Activated CD8-positive, alpha-beta T cell treated with anti-CD3 and anti-CD28 coated beads for 36 hours (primary cell): ENCODE measurements at regions not wholly inside any gene's neighbourhood (a gene's known extent, or its start where the extent isn't known, plus 50 kb on each side); places are given as distances from the start of the nearest gene placed in this dataset.

Experiments
- ATAC-seq: fragments of 200-7000 bp; cut with Tn5 transposase; one replicate; pipeline ENCODE4 v1.10.0; 2021; ENCODE audit warnings: mild to moderate bottlenecking, moderate library complexity
- CTCF ChIA-PET: fragments of 350-600 bp; sonication (Branson Sonifier 250); formaldehyde crosslinking; loops from one replicate; lab custom pipeline; 2021; ENCODE audit warnings: antibody characterized with exemption; lab: Charles Lee
- POLR2A ChIA-PET: fragments of 350-600 bp; sonication (Branson Sonifier 250); formaldehyde crosslinking; loops from one replicate; lab custom pipeline; 2021; ENCODE audit warnings: antibody characterized with exemption; lab: Charles Lee
- DNase-seq: peaks from one replicate; pipeline ENCODE4 v3.0.0-alpha.2; 2020
- H3K27ac Mint-ChIP-seq: one replicate; pipeline ENCODE4 v1.8.0; 2021; ENCODE audit warnings: mild to moderate bottlenecking, mixed read lengths
- H3K27me3 Mint-ChIP-seq: one replicate; pipeline ENCODE4 v1.8.0; 2021; ENCODE audit warnings: mixed read lengths
- H3K36me3 Mint-ChIP-seq: one replicate; pipeline ENCODE4 v1.8.0; 2021; ENCODE audit warnings: low read depth, mixed read lengths
- H3K4me1 Mint-ChIP-seq: one replicate; pipeline ENCODE4 v1.8.0; 2021; ENCODE audit warnings: low read depth, mixed read lengths
- H3K4me3 Mint-ChIP-seq: one replicate; pipeline ENCODE4 v1.8.0; 2021; ENCODE audit warnings: mild to moderate bottlenecking, moderate library complexity, mixed read lengths
- H3K9me3 Mint-ChIP-seq: one replicate; pipeline ENCODE4 v1.8.0; 2021; ENCODE audit warnings: mixed read lengths
- CTCF ChIP-seq: fragments of 200-600 bp; IDR thresholded peaks from one replicate; pipeline ENCODE4 v1.8.0; 2022; ENCODE audit warnings: antibody characterized with exemption, mild to moderate bottlenecking
- intact Hi-C: fragments of 100-400 bp; cut with micrococcal nuclease; formaldehyde crosslinking; loops from one replicate; pipeline ENCODE4 v1.10.0; 2022

- Mint-ChIP-seq H3K9me3 (peaks cover 2% of the 10 kb centered on the region), H3K27me3 (no peaks in the 10 kb centered on the region), H3K27ac (no peak overlapping the region), H3K36me3 (no peaks in the 10 kb centered on the region), H3K4me3 (no peak overlapping the region), H3K4me1 (no peaks in the 10 kb centered on the region)
- no peak for DNase-seq
- no peak for ATAC-seq
- no peak for TF ChIP-seq CTCF
- ChIA-PET POLR2A (no interaction called here), CTCF (no interaction called here)
- intact Hi-C loops, result no loop called here
Observed at GRCh38 chr9:108156270-108156998, 666.9 kb upstream of the KLF4 start.

- ChIA-PET CTCF (no interaction called here), POLR2A (no interaction called here)
- H3K9me3 Mint-ChIP-seq, result peaks cover 2% of the 10 kb centered on the region
- intact Hi-C loops, result no loop called here
- no peaks in the 10 kb centered on the region for H3K27me3 Mint-ChIP-seq
- no peak for ATAC-seq
- H3K36me3 Mint-ChIP-seq, result no peaks in the 10 kb centered on the region
- H3K4me3 Mint-ChIP-seq, result no peak overlapping the region
- no peaks in the 10 kb centered on the region for H3K4me1 Mint-ChIP-seq
- DNase-seq, result no peak
- no peak overlapping the region for H3K27ac Mint-ChIP-seq
- TF ChIP-seq CTCF, result no peak
Observed at GRCh38 chr9:108153416-108153815, 663.8 kb upstream of the KLF4 start.

- peaks cover 5% of the 10 kb centered on the region for H3K9me3 Mint-ChIP-seq
- DNase-seq (no peak), ATAC-seq (no peak)
- H3K36me3 Mint-ChIP-seq, result no peaks in the 10 kb centered on the region
- intact Hi-C loops, result no loop called here
- no peak overlapping the region for H3K27ac Mint-ChIP-seq
- ChIA-PET POLR2A (no interaction called here), CTCF (no interaction called here)
- no peaks in the 10 kb centered on the region for H3K27me3 Mint-ChIP-seq
- no peak for TF ChIP-seq CTCF
- no peak overlapping the region for H3K4me3 Mint-ChIP-seq
- H3K4me1 Mint-ChIP-seq, result no peaks in the 10 kb centered on the region
Observed at GRCh38 chr9:108150736-108151586, 661.4 kb upstream of the KLF4 start.

- intact Hi-C loops, result no loop called here
- DNase-seq, result no peak
- H3K27ac Mint-ChIP-seq, result no peak overlapping the region
- H3K36me3 Mint-ChIP-seq, result no peaks in the 10 kb centered on the region
- ChIA-PET POLR2A (no interaction called here), CTCF (no interaction called here)
- no peaks in the 10 kb centered on the region for H3K4me1 Mint-ChIP-seq
- H3K4me3 Mint-ChIP-seq, result no peak overlapping the region
- H3K9me3 Mint-ChIP-seq, result peaks cover 9% of the 10 kb centered on the region
- no peaks in the 10 kb centered on the region for H3K27me3 Mint-ChIP-seq
- no peak for TF ChIP-seq CTCF
- ATAC-seq, result no peak
Observed at GRCh38 chr9:108149326-108149725, 659.8 kb upstream of the KLF4 start.
